ENCODE measurements at regions not wholly inside any gene's neighbourhood (a gene's known extent, or its start where the extent isn't known, plus 50 kb on each side); places are given as distances from the start of the nearest gene placed in this dataset.

GRCh38 chr5:35466746-35467145 lies 150.9 kb upstream of the SPEF2 start:
- intact Hi-C loops (cut with DNase I): no loop called here
- TF ChIP-seq CTCF (IDR thresholded peaks at IDR 0.05): no peak
- no peak for TF ChIP-seq POLR2AphosphoS5 (IDR thresholded peaks at IDR 0.05; ENCODE audit: insufficient read depth in 1 of 2, low read depth in 1 of 2)
- no peak for TF ChIP-seq POLR2A (IDR thresholded peaks at IDR 0.05)
- H3K4me1 ChIP-seq: no peaks in the 10 kb centered on the region
- H3K4me3 ChIP-seq: no peak overlapping the region
- H3K36me3 ChIP-seq: no peaks in the 10 kb centered on the region
- no peak overlapping the region for H3K27ac ChIP-seq
- no peaks in the 10 kb centered on the region for H3K9me3 ChIP-seq
- no peaks in the 10 kb centered on the region for H3K27me3 ChIP-seq
- DNase-seq (ENCODE audit: extremely low spot score in 2 of 2): no peak

- Histone ChIP-seq H3K36me3 (no peaks in the 10 kb centered on the region), H3K27ac (no peak overlapping the region), H3K4me3 (no peak overlapping the region), H3K9me3 (no peaks in the 10 kb centered on the region), H3K27me3 (no peaks in the 10 kb centered on the region), H3K4me1 (peaks cover under 1% of the 10 kb centered on the region)
- DNase-seq (ENCODE audit: extremely low spot score in 2 of 2): no peak
- TF ChIP-seq POLR2A (IDR thresholded peaks at IDR 0.05): no peak
- TF ChIP-seq POLR2AphosphoS5 (IDR thresholded peaks at IDR 0.05; ENCODE audit: insufficient read depth in 1 of 2, low read depth in 1 of 2): no peak
- TF ChIP-seq CTCF (IDR thresholded peaks at IDR 0.05): no peak
- intact Hi-C loops (cut with DNase I): no loop called here
These were observed 152.9 kb upstream of the SPEF2 start for GRCh38 chr5:35464757-35465156.

- no peaks in the 10 kb centered on the region for H3K36me3 ChIP-seq
- DNase-seq (ENCODE audit: extremely low spot score in 2 of 2): no peak
- H3K27me3 ChIP-seq: no peaks in the 10 kb centered on the region
- no peak overlapping the region for H3K27ac ChIP-seq
- TF ChIP-seq CTCF (IDR thresholded peaks at IDR 0.05): no peak
- no peak for TF ChIP-seq POLR2AphosphoS5 (IDR thresholded peaks at IDR 0.05; ENCODE audit: insufficient read depth in 1 of 2, low read depth in 1 of 2)
- TF ChIP-seq POLR2A (IDR thresholded peaks at IDR 0.05): no peak
- no peaks in the 10 kb centered on the region for H3K9me3 ChIP-seq
- no peak overlapping the region for H3K4me3 ChIP-seq
- H3K4me1 ChIP-seq: peaks cover 14% of the 10 kb centered on the region
- intact Hi-C loops (cut with DNase I): no loop called here
These were observed 156.1 kb upstream of the SPEF2 start for GRCh38 chr5:35461530-35461929.

DNA sequence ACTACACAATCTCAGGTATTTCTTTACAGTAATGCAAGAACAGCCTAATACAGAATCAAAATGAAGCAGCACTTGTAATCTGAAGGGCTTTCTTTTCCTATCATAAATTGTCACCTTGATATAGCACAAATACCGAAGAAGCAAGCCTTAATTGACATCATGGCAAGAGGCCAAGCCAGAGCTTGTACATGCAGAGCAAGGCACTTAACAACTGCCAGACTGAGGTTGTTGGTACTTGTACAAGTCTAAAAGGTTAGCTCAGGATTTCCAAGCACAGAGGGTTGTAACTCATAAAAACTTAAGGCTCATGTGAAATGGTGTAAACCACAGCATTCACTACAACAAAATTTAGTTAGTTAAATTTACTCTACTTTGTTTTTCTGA lies 158.8 kb upstream of the SPEF2 start:
- intact Hi-C loops (cut with DNase I): no loop called here
- no peak for DNase-seq (ENCODE audit: extremely low spot score in 2 of 2)
- Histone ChIP-seq H3K27ac (no peak overlapping the region), H3K36me3 (no peaks in the 10 kb centered on the region), H3K27me3 (no peaks in the 10 kb centered on the region), H3K4me1 (peaks cover 14% of the 10 kb centered on the region), H3K4me3 (no peak overlapping the region), H3K9me3 (no peaks in the 10 kb centered on the region)
- TF ChIP-seq POLR2AphosphoS5 (IDR thresholded peaks at IDR 0.05; ENCODE audit: insufficient read depth in 1 of 2, low read depth in 1 of 2) (no peak), CTCF (IDR thresholded peaks at IDR 0.05) (no peak), POLR2A (IDR thresholded peaks at IDR 0.05) (no peak)

DNA sequence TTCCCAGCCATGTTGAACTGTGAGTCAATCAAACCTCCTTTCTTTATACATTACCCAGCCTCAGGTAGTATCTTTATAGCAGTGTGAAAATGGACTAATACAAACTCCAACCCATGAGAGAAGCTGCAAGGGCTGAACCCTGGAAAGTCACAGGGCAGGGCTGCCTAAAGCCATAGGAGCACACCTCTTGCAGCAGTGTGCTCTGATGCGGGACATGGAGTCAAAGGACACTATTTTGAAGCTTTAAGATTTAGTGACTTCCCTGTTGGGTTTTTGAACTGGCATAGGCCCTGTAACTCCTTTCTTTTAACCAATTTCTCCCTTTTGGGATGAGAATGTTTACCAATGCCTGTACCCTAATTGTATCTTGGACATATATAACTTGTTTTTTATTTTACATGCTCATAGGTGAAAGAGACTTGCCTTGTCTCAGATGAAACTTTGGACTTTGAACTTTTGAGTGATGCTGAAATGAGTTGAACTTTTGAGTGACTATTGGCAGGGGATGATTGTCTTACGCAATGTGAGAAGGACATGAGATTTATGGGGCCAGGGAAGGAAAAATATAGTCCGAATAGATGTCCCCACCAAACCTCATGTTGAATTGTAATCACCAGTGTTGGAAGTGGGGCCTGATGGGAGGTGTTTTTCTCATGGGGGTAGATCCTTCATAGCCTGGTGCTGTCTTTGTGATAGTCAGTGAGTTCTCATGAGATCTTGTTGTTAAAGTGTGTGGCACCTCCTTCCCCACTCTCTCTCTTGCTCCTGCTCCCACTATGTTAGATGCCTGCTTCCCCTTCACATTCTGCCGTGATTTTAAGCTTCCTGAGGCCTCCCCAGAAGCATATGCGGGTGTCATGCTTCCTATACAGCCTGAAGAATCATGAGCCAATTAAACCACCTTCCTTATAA lies 159.5 kb upstream of the SPEF2 start:
- Histone ChIP-seq H3K36me3 (no peaks in the 10 kb centered on the region), H3K27me3 (no peaks in the 10 kb centered on the region), H3K27ac (no peak overlapping the region), H3K9me3 (no peaks in the 10 kb centered on the region), H3K4me1 (peaks cover 14% of the 10 kb centered on the region), H3K4me3 (no peak overlapping the region)
- intact Hi-C loops (cut with DNase I): no loop called here
- no peak for DNase-seq (ENCODE audit: extremely low spot score in 2 of 2)
- no peak for TF ChIP-seq POLR2AphosphoS5 (IDR thresholded peaks at IDR 0.05; ENCODE audit: insufficient read depth in 1 of 2, low read depth in 1 of 2)
- TF ChIP-seq POLR2A (IDR thresholded peaks at IDR 0.05): no peak
- no peak for TF ChIP-seq CTCF (IDR thresholded peaks at IDR 0.05)

All from vagina (tissue), 2 donors.